ENCODE measurements at regions not wholly inside any gene's neighbourhood (a gene's known extent, or its start where the extent isn't known, plus 50 kb on each side); places are given as distances from the start of the nearest gene placed in this dataset.

DNA sequence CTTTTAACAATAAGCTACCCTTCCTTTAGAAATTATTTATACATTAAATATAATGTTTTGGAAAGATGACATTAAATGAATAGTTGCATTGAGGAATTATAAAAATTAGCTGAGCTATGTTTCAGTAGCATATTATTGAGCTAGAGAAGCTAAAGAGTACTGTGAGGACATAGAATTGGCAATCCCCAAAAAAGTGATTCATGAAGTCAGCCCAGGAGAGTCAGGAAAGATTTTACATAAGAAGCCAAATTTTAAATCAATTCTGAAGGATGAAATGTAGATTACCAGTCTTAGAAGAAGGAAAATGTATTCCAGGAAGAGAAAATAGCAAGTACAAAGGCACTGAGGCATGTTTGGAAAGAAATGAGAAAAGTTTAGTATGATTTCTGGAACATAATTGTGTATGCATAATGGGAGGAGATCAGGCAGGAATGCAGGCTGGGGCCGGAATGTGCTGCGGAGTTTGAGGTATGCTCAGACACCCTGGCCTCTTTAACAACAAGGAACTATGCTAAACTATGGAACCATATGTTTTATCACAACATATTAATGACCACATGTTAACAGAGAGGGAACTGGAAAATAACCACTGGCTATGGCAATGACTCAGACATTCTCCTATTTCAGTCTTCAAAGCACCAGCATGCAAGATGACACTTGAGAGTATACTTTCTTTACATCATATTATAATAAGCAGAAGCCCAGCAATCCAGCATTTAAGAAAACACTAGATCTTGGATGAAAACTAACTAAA, 103.3 kb upstream of the COL8A1 start:
- H3K4me1 Mint-ChIP-seq (ENCODE audit: low read depth) = no peaks in the 10 kb centered on the region
- H3K36me3 Mint-ChIP-seq = no peaks in the 10 kb centered on the region
- no peak for DNase-seq
- no peak overlapping the region for H3K27ac Mint-ChIP-seq
- H3K27me3 Mint-ChIP-seq = no peaks in the 10 kb centered on the region
- H3K9me3 Mint-ChIP-seq = no peaks in the 10 kb centered on the region
- ChIA-PET POLR2A (no interaction called here), CTCF (no interaction called here)
- no peak overlapping the region for H3K4me3 Mint-ChIP-seq
- intact Hi-C loops (cut with micrococcal nuclease) = no loop called here

DNA sequence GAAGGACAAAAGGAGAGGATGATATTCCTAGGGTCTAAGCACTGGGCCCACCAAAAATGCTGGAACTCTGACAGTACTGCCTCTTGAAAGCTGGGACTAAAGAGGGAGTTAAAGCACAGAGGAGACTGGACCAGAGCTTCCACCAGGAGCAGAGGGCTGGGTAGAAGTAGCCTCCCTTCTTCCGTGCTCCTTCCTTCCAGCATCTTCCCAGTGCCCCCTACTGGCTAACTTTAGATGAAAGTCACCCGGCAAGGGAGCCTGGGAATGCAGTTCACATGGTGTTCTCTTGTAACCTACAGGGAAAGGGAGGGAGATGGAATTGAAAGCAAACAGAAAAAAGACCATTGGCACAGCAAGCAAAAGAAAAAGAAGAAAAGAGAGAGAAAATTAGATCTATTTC, 106.1 kb upstream of the COL8A1 start:
- ChIA-PET CTCF (interaction anchor here (0.7 to 1.1 kb wide), 2 partner anchors 109 to 320 kb away, joined by 3 read pairs; no protein-coding TSS in a partner anchor), POLR2A (no interaction called here)
- intact Hi-C loops (cut with micrococcal nuclease) = no loop called here
- Mint-ChIP-seq H3K9me3 (no peaks in the 10 kb centered on the region), H3K4me3 (no peak overlapping the region), H3K27me3 (peaks cover 2% of the 10 kb centered on the region), H3K4me1 (ENCODE audit: low read depth) (no peaks in the 10 kb centered on the region), H3K27ac (no peak overlapping the region), H3K36me3 (no peaks in the 10 kb centered on the region)
- peak; percentile 20 for DNase-seq

DNA sequence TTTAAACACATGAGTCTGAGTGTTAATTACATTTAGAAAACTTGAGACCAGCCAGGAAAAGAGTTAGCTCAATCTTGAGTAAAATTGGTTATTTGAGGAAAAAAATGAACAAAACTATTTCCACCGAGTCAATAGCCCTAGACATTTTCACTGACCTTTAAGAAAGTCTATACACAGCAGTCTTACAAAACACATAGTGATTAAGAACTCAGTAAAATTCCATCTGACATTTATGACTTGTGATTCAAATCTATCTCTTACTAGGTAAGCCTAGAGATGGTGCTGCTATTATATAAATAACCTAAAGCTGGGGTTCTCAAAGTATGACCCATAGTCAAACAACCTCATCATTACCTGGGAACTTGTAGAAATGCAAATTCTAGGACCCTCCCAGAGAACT, 109.1 kb upstream of the COL8A1 start:
- ChIA-PET POLR2A (no interaction called here), CTCF (interaction anchor here (1.1 kb wide), 1 partner anchor 158 kb away, joined by 4 read pairs; no protein-coding TSS in a partner anchor)
- DNase-seq = no peak
- Mint-ChIP-seq H3K27ac (no peak overlapping the region), H3K27me3 (peaks cover 2% of the 10 kb centered on the region), H3K4me3 (no peak overlapping the region), H3K4me1 (ENCODE audit: low read depth) (no peaks in the 10 kb centered on the region), H3K9me3 (no peaks in the 10 kb centered on the region), H3K36me3 (no peaks in the 10 kb centered on the region)
- intact Hi-C loops (cut with micrococcal nuclease) = no loop called here

DNA sequence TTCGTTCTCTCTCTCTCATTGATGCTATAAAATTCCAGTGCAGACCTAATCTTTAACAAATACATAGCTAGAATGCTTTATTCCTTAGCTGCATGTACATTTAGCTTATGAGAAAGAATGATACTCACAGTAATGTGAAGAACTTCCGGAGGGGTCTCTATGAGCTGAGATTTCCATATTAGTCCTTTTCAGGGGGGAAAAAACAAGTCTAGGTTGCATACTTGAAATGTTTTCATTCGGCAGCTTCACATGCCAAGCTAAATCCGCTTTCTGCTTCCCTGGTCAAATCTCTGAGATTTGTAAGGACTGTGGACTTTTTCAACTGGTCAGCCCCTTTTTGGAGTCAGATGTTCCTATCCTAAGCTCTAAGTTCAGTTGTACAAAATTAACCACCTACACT, 111.5 kb upstream of the COL8A1 start:
- Mint-ChIP-seq H3K27ac (no peak overlapping the region), H3K4me1 (ENCODE audit: low read depth) (no peaks in the 10 kb centered on the region), H3K9me3 (no peaks in the 10 kb centered on the region), H3K4me3 (no peak overlapping the region), H3K27me3 (peaks cover 2% of the 10 kb centered on the region), H3K36me3 (no peaks in the 10 kb centered on the region)
- ChIA-PET CTCF (no interaction called here), POLR2A (no interaction called here)
- DNase-seq = no peak
- intact Hi-C loops (cut with micrococcal nuclease) = no loop called here

DNA sequence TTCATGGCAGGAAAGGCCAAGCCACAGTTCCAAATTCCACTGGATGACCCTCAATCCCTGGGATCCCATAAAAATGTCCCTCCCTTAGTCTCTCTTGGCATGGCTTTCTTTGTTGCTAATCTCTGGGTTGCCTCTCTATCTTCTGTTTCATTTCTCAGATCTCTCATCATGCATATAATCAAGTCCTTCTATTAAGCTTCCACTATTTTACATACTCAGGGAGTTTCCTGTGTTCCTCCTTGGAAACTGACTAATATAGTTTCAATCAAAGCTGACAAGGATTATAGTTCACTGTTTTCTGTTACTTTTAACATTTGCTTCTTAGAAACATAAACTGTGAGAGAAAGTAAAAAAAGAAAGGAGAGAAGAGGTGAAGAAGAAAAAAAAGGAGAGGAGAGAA, 113.8 kb upstream of the COL8A1 start:
- H3K9me3 Mint-ChIP-seq = no peaks in the 10 kb centered on the region
- H3K4me3 Mint-ChIP-seq = no peak overlapping the region
- no peaks in the 10 kb centered on the region for H3K36me3 Mint-ChIP-seq
- CTCF ChIA-PET = no interaction called here
- intact Hi-C loops (cut with micrococcal nuclease) = no loop called here
- no peak for DNase-seq
- H3K4me1 Mint-ChIP-seq (ENCODE audit: low read depth) = no peaks in the 10 kb centered on the region
- no peak overlapping the region for H3K27ac Mint-ChIP-seq
- peaks cover 2% of the 10 kb centered on the region for H3K27me3 Mint-ChIP-seq
- POLR2A ChIA-PET = no interaction called here

DNA sequence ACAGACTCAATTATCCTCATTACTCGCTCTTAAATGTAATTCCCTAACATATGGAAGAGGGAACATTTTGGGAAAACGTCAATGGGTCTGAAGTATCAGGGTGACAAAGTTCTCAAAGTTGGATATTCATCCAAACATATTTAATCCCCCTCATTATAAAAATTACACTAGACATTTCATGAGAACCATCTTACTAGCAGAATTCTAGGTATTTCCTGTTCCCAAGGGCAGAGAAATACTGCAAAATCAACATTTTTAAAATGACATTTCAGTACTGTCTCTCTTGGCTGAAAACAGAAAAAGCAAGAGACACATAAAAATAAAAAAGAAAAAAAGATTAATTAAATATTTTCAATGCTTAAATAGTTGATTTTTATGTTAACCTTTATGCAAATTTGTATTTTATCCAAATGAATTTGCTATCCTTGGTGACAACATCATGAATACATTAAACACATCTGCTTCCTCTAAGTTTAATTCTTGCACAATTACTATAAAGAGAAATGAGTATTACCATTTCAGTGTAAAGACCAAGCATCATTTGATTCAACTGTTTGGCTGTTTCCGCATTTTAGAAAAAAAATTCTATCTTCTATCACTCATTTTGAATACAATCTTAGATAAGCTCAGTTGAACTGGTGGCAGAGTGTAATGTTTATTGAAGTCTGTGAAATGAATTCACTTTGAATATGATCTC, 114.8 kb upstream of the COL8A1 start:
- DNase-seq = no peak
- ChIA-PET POLR2A (no interaction called here), CTCF (no interaction called here)
- Mint-ChIP-seq H3K4me3 (no peak overlapping the region), H3K27me3 (peaks cover 2% of the 10 kb centered on the region), H3K36me3 (no peaks in the 10 kb centered on the region), H3K9me3 (no peaks in the 10 kb centered on the region), H3K27ac (no peak overlapping the region), H3K4me1 (ENCODE audit: low read depth) (no peaks in the 10 kb centered on the region)
- intact Hi-C loops (cut with micrococcal nuclease) = no loop called here

DNA sequence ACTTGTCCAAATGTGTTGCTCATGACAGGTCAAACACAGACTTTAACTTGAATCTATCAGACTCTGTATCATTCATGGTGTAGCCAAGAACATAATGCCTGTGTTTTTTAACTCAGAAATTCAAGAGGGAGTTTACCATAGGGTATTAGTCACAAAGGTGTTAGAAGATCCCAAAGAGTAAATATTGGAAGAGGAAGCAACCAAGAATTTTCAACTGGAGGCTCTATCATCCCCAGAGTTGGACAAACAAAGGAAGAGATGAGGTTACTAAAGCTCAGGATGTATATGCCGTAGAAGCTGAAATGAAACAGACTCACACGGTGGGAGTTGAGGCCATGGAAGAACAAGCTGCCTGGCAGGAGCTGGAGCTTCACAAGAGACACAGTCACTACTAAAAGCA, 116.2 kb upstream of the COL8A1 start:
- Mint-ChIP-seq H3K36me3 (no peaks in the 10 kb centered on the region), H3K4me3 (no peak overlapping the region), H3K9me3 (no peaks in the 10 kb centered on the region), H3K27ac (no peak overlapping the region), H3K27me3 (no peaks in the 10 kb centered on the region), H3K4me1 (ENCODE audit: low read depth) (no peaks in the 10 kb centered on the region)
- CTCF ChIA-PET = interaction anchor here (0.7 kb wide), 1 partner anchor 76 kb away, joined by 3 read pairs; no protein-coding TSS in a partner anchor
- DNase-seq = no peak
- POLR2A ChIA-PET = no interaction called here
- intact Hi-C loops (cut with micrococcal nuclease) = no loop called here

DNA sequence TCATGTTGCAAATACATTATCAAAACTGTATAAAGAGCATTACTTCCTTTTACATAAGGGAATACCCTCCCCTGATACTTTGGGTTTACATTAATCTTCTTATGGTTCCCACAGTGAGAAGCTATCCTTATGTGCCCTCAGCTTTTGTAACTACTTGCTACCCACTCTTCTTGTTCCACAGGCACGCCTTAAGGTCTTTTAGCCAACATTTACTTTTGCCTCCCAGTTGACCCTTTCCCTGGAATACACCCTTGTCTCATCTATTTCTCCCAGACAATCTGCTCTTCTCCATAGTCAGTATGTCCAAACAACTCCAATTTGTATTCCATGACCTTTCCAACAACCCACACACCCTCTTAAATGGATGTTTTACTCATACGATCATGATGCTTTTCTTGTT, 116.8 kb upstream of the COL8A1 start:
- Mint-ChIP-seq H3K27ac (no peak overlapping the region), H3K4me1 (ENCODE audit: low read depth) (no peaks in the 10 kb centered on the region), H3K27me3 (no peaks in the 10 kb centered on the region), H3K9me3 (no peaks in the 10 kb centered on the region), H3K36me3 (no peaks in the 10 kb centered on the region), H3K4me3 (no peak overlapping the region)
- ChIA-PET POLR2A (no interaction called here), CTCF (interaction anchor here (0.7 kb wide), 1 partner anchor 77 kb away, joined by 3 read pairs; no protein-coding TSS in a partner anchor)
- no peak for DNase-seq
- intact Hi-C loops (cut with micrococcal nuclease) = no loop called here

DNA sequence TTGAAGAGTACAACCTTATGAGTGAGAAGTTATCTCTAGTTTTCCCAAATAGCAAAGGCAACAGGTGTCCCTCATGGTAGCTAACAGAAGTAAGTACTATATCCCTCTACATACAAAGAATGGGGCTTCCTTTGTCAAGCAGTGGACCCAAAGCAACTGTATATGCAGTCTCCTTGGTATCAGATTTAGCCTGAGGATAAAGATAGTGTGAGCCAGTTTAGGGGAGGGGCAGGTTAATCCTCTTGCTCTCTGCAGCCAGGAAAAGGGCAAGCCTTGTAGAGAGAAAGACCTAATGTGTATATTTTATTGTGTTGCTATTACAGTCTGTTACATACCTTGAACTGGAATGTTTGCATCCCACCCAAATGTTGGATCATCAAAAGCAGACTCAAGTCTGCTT, 117.9 kb upstream of the COL8A1 start:
- no peaks in the 10 kb centered on the region for H3K9me3 Mint-ChIP-seq
- H3K27me3 Mint-ChIP-seq = no peaks in the 10 kb centered on the region
- H3K36me3 Mint-ChIP-seq = no peaks in the 10 kb centered on the region
- H3K4me3 Mint-ChIP-seq = no peak overlapping the region
- H3K4me1 Mint-ChIP-seq (ENCODE audit: low read depth) = no peaks in the 10 kb centered on the region
- intact Hi-C loops (cut with micrococcal nuclease) = no loop called here
- no peak for DNase-seq
- POLR2A ChIA-PET = no interaction called here
- H3K27ac Mint-ChIP-seq = no peak overlapping the region
- CTCF ChIA-PET = interaction anchor here (0.6 kb wide), 1 partner anchor 21 kb away, joined by 3 read pairs; no protein-coding TSS in a partner anchor

DNA sequence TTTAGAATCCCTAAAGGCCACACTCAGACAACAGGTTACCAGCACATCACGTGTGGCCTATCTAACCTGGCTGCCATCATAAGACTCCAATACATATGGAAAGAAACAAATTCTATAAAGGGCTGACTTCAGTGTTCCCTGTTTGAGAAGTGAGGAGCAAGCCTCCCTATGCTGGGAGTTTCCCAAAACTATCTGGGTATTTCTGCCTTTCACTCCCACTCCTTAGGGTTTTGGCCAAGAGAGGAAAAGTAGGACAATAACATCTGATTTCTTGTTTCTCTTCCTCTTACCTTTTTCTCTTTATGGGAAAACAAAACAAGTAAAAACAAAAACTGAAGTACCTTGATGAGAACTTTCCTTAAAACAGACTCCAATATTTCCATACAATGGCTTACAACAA, 121.5 kb upstream of the COL8A1 start:
- Mint-ChIP-seq H3K36me3 (no peaks in the 10 kb centered on the region), H3K9me3 (no peaks in the 10 kb centered on the region), H3K4me1 (ENCODE audit: low read depth) (no peaks in the 10 kb centered on the region), H3K27me3 (no peaks in the 10 kb centered on the region), H3K4me3 (no peak overlapping the region), H3K27ac (no peak overlapping the region)
- POLR2A ChIA-PET = no interaction called here
- CTCF ChIA-PET = no interaction called here
- intact Hi-C loops (cut with micrococcal nuclease) = no loop called here
- DNase-seq = no peak

DNA sequence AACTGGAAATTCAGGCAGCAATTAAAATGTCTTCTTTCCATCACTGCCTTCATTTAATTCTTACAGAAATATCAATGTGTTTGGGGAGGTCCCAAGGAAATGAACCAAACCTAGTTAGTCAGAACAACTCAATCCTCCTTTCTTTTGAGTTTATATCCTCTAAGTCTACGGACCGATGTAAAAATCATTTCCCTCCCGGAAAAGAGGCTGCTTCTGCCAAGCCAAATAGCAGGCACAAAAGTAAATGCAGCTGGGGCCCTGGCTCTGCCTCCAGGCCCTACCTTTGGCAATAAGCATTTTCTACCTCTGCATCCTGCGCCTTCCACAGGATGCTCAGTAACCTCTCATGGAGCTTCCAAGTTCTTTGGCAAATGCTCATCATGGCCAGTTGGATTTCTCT, 122.5 kb upstream of the COL8A1 start:
- H3K36me3 Mint-ChIP-seq = no peaks in the 10 kb centered on the region
- H3K9me3 Mint-ChIP-seq = no peaks in the 10 kb centered on the region
- intact Hi-C loops (cut with micrococcal nuclease) = no loop called here
- DNase-seq = no peak
- CTCF ChIA-PET = no interaction called here
- no peak overlapping the region for H3K4me3 Mint-ChIP-seq
- H3K27me3 Mint-ChIP-seq = no peaks in the 10 kb centered on the region
- POLR2A ChIA-PET = no interaction called here
- H3K4me1 Mint-ChIP-seq (ENCODE audit: low read depth) = no peaks in the 10 kb centered on the region
- H3K27ac Mint-ChIP-seq = no peak overlapping the region

DNA sequence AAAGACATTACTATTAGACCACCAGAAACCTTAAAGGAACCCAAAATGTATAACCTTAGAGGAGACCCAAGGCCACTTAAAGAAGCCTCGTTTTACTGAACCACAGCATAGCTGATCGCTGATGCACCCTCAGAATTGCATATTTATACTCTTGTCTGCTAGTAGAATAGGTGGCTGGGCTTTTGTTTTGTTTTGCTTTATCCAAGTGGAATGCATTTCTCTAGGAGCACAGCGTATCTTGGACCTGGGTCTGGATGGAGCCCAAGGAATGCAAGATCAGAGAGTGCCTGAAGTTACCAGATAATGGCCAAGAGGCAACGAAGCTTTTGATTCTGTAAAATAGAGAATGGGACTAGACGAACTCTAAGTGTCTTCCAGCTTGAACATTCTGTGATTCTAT, 129.2 kb upstream of the COL8A1 start:
- DNase-seq = no peak
- H3K4me1 Mint-ChIP-seq (ENCODE audit: low read depth) = peaks cover 2% of the 10 kb centered on the region
- no peak overlapping the region for H3K4me3 Mint-ChIP-seq
- CTCF ChIA-PET = no interaction called here
- no peaks in the 10 kb centered on the region for H3K9me3 Mint-ChIP-seq
- no peaks in the 10 kb centered on the region for H3K36me3 Mint-ChIP-seq
- POLR2A ChIA-PET = no interaction called here
- no peaks in the 10 kb centered on the region for H3K27me3 Mint-ChIP-seq
- intact Hi-C loops (cut with micrococcal nuclease) = no loop called here
- H3K27ac Mint-ChIP-seq = no peak overlapping the region

DNA sequence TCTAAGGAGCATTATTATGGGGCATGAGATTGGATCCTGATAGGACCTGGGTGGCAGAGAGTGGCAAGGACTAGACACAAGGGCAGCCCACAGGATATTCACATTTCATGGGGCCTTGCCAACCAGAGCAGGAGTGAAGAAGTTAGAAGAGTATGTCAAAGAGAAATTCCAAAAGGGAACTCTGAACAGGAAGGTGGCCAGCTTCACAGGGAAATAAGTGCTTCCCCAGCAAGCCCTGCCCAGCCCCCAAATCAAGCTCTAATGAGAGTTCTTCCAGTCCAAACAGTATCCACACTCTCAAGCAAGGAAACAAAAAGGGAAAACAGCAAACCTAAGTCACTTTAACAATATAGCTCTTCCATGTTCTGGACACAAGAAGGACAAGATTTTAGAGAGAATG, 130.2 kb upstream of the COL8A1 start:
- Mint-ChIP-seq H3K4me3 (no peak overlapping the region), H3K4me1 (ENCODE audit: low read depth) (peaks cover 2% of the 10 kb centered on the region), H3K27me3 (no peaks in the 10 kb centered on the region), H3K27ac (no peak overlapping the region), H3K9me3 (no peaks in the 10 kb centered on the region), H3K36me3 (no peaks in the 10 kb centered on the region)
- CTCF ChIA-PET = no interaction called here
- POLR2A ChIA-PET = no interaction called here
- no peak for DNase-seq
- intact Hi-C loops (cut with micrococcal nuclease) = no loop called here

Data from activated CD4-positive, alpha-beta memory T cell treated with anti-CD3 and anti-CD28 coated beads for 36 hours (primary cell).